Activated naive CD4-positive, alpha-beta T cell treated with anti-CD3 and anti-CD28 coated beads for 36 hours (primary cell): ENCODE measurements at regions not wholly inside any gene's neighbourhood (a gene's known extent, or its start where the extent isn't known, plus 50 kb on each side); places are given as distances from the start of the nearest gene placed in this dataset.

Experiments used
- CTCF ChIA-PET: fragments of 350-600 bp; sonication (Branson Sonifier 250); formaldehyde crosslinking; loops from one replicate; lab custom pipeline; 2021; ENCODE audit warnings: antibody characterized with exemption; lab: Charles Lee
- DNase-seq: peaks from one replicate; pipeline ENCODE4 v3.0.0-alpha.2; 2020
- H3K27ac Mint-ChIP-seq: one replicate; pipeline ENCODE4 v1.8.0; 2021; ENCODE audit warnings: mild to moderate bottlenecking, mixed read lengths
- H3K27me3 Mint-ChIP-seq: one replicate; pipeline ENCODE4 v1.8.0; 2021; ENCODE audit warnings: low read depth, mixed read lengths
- H3K36me3 Mint-ChIP-seq: one replicate; pipeline ENCODE4 v1.8.0; 2021; ENCODE audit warnings: low read depth, mixed read lengths
- H3K4me1 Mint-ChIP-seq: one replicate; pipeline ENCODE4 v1.8.0; 2021; ENCODE audit warnings: low read depth, mixed read lengths
- H3K4me3 Mint-ChIP-seq: one replicate; pipeline ENCODE4 v1.8.0; 2021; ENCODE audit warnings: mild to moderate bottlenecking, moderate library complexity, mixed read lengths
- H3K9me3 Mint-ChIP-seq: one replicate; pipeline ENCODE4 v1.8.0; 2021; ENCODE audit warnings: mixed read lengths
- intact Hi-C: fragments of 100-400 bp; cut with micrococcal nuclease; formaldehyde crosslinking; loops from one replicate; pipeline ENCODE4 v1.15.1; 2023

DNA sequence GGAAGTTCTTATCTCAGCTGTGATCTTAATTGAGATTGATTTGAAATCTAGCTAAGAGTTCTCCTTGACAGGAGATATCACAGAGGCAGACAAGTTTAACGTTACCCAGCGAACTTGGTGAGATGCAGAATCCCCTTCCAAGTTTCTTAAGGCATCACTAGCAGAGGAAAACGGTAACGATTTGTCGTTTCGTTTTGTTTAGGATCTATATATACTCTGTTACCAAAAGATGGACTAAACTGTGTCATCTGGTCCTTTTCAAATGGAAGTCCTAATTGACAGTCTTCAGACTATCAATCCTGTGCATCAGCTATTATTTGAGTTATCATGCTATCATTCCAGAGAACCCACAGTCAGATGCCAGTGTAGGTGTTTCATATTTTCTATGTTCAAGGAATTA is 316.7 kb upstream of the SORCS1 start:
- H3K27ac Mint-ChIP-seq: no peak overlapping the region
- H3K4me1 Mint-ChIP-seq: no peaks in the 10 kb centered on the region
- no peaks in the 10 kb centered on the region for H3K36me3 Mint-ChIP-seq
- no peak for DNase-seq
- intact Hi-C loops: no loop called here
- CTCF ChIA-PET: interaction anchor here (0.6 kb wide), 1 partner anchor 719 kb away, joined by 3 read pairs; no protein-coding TSS in a partner anchor
- H3K4me3 Mint-ChIP-seq: no peak overlapping the region
- no peaks in the 10 kb centered on the region for H3K27me3 Mint-ChIP-seq
- peaks cover 3% of the 10 kb centered on the region for H3K9me3 Mint-ChIP-seq

GRCh38 chr10:107480781-107481180 is 316.3 kb upstream of the SORCS1 start:
- H3K36me3 Mint-ChIP-seq: no peaks in the 10 kb centered on the region
- H3K27me3 Mint-ChIP-seq: no peaks in the 10 kb centered on the region
- DNase-seq: no peak
- H3K4me1 Mint-ChIP-seq: no peaks in the 10 kb centered on the region
- H3K9me3 Mint-ChIP-seq: peaks cover 3% of the 10 kb centered on the region
- no peak overlapping the region for H3K27ac Mint-ChIP-seq
- CTCF ChIA-PET: interaction anchor here (0.6 kb wide), 1 partner anchor 720 kb away, joined by 3 read pairs; no protein-coding TSS in a partner anchor
- no peak overlapping the region for H3K4me3 Mint-ChIP-seq
- intact Hi-C loops: no loop called here

GRCh38 chr10:107477266-107477665 is 312.8 kb upstream of the SORCS1 start:
- intact Hi-C loops: no loop called here
- CTCF ChIA-PET: no interaction called here
- DNase-seq: no peak
- Mint-ChIP-seq H3K4me1 (no peaks in the 10 kb centered on the region), H3K4me3 (no peak overlapping the region), H3K36me3 (no peaks in the 10 kb centered on the region), H3K27me3 (no peaks in the 10 kb centered on the region), H3K27ac (no peak overlapping the region), H3K9me3 (peaks cover 3% of the 10 kb centered on the region)

GRCh38 chr10:107476408-107476807 is 311.9 kb upstream of the SORCS1 start:
- CTCF ChIA-PET: no interaction called here
- H3K4me3 Mint-ChIP-seq: no peak overlapping the region
- no peak for DNase-seq
- H3K36me3 Mint-ChIP-seq: no peaks in the 10 kb centered on the region
- H3K27me3 Mint-ChIP-seq: no peaks in the 10 kb centered on the region
- intact Hi-C loops: no loop called here
- no peaks in the 10 kb centered on the region for H3K4me1 Mint-ChIP-seq
- H3K9me3 Mint-ChIP-seq: peaks cover 5% of the 10 kb centered on the region
- no peak overlapping the region for H3K27ac Mint-ChIP-seq

GRCh38 chr10:107474650-107475049 is 310.1 kb upstream of the SORCS1 start:
- intact Hi-C loops: no loop called here
- Mint-ChIP-seq H3K4me1 (no peaks in the 10 kb centered on the region), H3K36me3 (no peaks in the 10 kb centered on the region), H3K27me3 (no peaks in the 10 kb centered on the region), H3K9me3 (peaks cover 9% of the 10 kb centered on the region), H3K27ac (no peak overlapping the region), H3K4me3 (no peak overlapping the region)
- DNase-seq: no peak
- CTCF ChIA-PET: no interaction called here

- CTCF ChIA-PET: no interaction called here
- H3K36me3 Mint-ChIP-seq: no peaks in the 10 kb centered on the region
These were observed 308.7 kb upstream of the SORCS1 start for GRCh38 chr10:107473225-107473624.

GRCh38 chr10:107471911-107472310 is 307.4 kb upstream of the SORCS1 start:
- intact Hi-C loops: no loop called here
- Mint-ChIP-seq H3K4me3 (no peak overlapping the region), H3K36me3 (no peaks in the 10 kb centered on the region), H3K9me3 (peaks cover 9% of the 10 kb centered on the region), H3K27ac (no peak overlapping the region), H3K27me3 (no peaks in the 10 kb centered on the region), H3K4me1 (no peaks in the 10 kb centered on the region)
- no peak for DNase-seq
- CTCF ChIA-PET: no interaction called here

More at GRCh38 chr10:107473225-107473624, 308.7 kb upstream of the SORCS1 start:
- H3K9me3 Mint-ChIP-seq: peaks cover 9% of the 10 kb centered on the region
- H3K4me1 Mint-ChIP-seq: no peaks in the 10 kb centered on the region
- no peaks in the 10 kb centered on the region for H3K27me3 Mint-ChIP-seq
- H3K27ac Mint-ChIP-seq: no peak overlapping the region
- no peak overlapping the region for H3K4me3 Mint-ChIP-seq
- intact Hi-C loops: no loop called here
- DNase-seq: no peak

DNA sequence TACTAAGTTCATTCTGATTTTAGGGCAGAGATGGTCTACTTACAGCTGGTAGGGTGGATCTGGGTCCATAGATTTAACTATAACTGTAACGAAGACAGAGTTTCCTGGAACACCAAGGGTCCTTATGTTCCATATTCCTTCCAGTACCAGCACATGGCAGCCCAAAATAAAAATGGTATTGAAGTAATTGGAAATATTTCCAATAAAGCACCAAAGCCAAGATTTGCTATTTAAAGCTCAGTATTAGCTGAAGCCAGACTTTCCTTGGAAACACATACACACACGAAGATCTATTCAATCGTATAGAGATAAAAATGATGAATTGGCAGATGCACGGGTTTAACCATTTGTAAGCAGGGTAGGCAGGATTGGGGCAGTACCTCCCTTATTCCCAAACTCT is 289.1 kb upstream of the SORCS1 start:
- no peak overlapping the region for H3K27ac Mint-ChIP-seq
- no peaks in the 10 kb centered on the region for H3K4me1 Mint-ChIP-seq
- intact Hi-C loops: no loop called here
- CTCF ChIA-PET: no interaction called here
- H3K4me3 Mint-ChIP-seq: no peak overlapping the region
- H3K9me3 Mint-ChIP-seq: peaks cover 2% of the 10 kb centered on the region
- no peaks in the 10 kb centered on the region for H3K36me3 Mint-ChIP-seq
- DNase-seq: no peak
- no peaks in the 10 kb centered on the region for H3K27me3 Mint-ChIP-seq

DNA sequence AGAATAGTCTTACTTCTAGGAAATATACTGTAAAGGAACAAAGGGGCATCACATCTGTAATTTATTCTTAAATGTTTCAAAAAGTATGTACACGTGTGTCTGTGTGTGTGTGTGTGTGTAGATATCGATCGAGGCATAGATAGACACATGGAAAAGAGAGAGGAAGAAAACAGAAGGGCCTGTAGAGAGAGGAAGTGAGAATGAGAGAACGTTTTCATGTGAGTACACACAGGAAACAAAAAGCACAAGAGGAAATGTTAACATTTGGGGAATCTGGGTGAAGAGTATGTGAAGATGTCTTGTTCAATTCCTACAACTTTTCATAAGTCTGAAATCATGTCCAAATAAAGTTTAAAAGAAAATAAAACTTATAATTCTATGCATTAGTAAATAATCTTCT is 286.5 kb upstream of the SORCS1 start:
- intact Hi-C loops: no loop called here
- H3K9me3 Mint-ChIP-seq: peaks cover 1% of the 10 kb centered on the region
- H3K4me3 Mint-ChIP-seq: no peak overlapping the region
- H3K4me1 Mint-ChIP-seq: no peaks in the 10 kb centered on the region
- no peak for DNase-seq
- no peaks in the 10 kb centered on the region for H3K36me3 Mint-ChIP-seq
- no peak overlapping the region for H3K27ac Mint-ChIP-seq
- no peaks in the 10 kb centered on the region for H3K27me3 Mint-ChIP-seq
- CTCF ChIA-PET: no interaction called here

DNA sequence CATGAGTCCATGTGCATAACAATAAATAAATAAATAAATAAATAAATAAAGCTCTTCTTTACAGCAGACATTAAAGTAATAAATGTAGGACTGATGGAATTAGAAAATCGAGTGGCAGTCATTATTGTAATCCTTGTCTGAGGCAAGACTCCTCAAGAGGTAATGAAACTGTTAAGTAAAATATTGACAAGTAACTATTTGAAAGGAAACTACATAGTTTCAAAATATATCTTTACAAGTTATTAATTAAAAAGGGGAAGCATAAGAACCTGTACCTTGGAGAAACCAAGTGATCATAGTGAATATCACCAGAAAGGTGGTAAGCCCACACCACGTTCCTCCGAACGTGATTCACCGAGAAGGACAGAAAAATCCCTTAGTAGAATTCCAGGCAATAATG is 285.6 kb upstream of the SORCS1 start:
- no peak overlapping the region for H3K4me3 Mint-ChIP-seq
- H3K4me1 Mint-ChIP-seq: no peaks in the 10 kb centered on the region
- DNase-seq: no peak
- intact Hi-C loops: no loop called here
- no peaks in the 10 kb centered on the region for H3K36me3 Mint-ChIP-seq
- peaks cover 1% of the 10 kb centered on the region for H3K9me3 Mint-ChIP-seq
- no peaks in the 10 kb centered on the region for H3K27me3 Mint-ChIP-seq
- CTCF ChIA-PET: no interaction called here
- no peak overlapping the region for H3K27ac Mint-ChIP-seq

GRCh38 chr10:107444443-107444842 is 279.9 kb upstream of the SORCS1 start:
- CTCF ChIA-PET: interaction anchor here (1.4 kb wide), 1 partner anchor 10 kb away, joined by 3 read pairs; no protein-coding TSS in a partner anchor
- Mint-ChIP-seq H3K27ac (no peak overlapping the region), H3K36me3 (no peaks in the 10 kb centered on the region), H3K27me3 (no peaks in the 10 kb centered on the region), H3K9me3 (peaks cover 13% of the 10 kb centered on the region), H3K4me3 (no peak overlapping the region), H3K4me1 (no peaks in the 10 kb centered on the region)
- no peak for DNase-seq
- intact Hi-C loops: no loop called here

DNA sequence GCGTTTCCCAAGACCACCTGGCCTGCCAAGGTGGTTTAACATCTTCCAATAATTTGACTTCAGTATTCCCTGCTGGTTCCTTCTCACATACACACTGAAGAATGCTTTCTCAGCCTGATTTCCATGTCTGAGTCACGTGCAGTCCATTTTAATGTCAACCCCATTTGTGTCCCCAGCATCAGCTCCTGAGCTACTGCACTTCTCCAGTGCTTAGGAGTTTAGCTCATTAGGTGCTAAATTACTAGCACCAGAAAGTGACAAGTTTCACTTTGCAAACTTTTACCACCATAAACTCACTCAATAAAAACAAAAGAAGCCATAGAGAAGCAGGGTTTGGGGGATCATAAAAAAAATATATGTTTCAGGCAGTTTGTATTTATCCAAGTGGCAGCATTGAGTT is 279.3 kb upstream of the SORCS1 start:
- Mint-ChIP-seq H3K36me3 (no peaks in the 10 kb centered on the region), H3K4me3 (no peak overlapping the region), H3K9me3 (peaks cover 13% of the 10 kb centered on the region), H3K27me3 (no peaks in the 10 kb centered on the region), H3K4me1 (no peaks in the 10 kb centered on the region), H3K27ac (no peak overlapping the region)
- intact Hi-C loops: no loop called here
- DNase-seq: no peak
- CTCF ChIA-PET: no interaction called here

DNA sequence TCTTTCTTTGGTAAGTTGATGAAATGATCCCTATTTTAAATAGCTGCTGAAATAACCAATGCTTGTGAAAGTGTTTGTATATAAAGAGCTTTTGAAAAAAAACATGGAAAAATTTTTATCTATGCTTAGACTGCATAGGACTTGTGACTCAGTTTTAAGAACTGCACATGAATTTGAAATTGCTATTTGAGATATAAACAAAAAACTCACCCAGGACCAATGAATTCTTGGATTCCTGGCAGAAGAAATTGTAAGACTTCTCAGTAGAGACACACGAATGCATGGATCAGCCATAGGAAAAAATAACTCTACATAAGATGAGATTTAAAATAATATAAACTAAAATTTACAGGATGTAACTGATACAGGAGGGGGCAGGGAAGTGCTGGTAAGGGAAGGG is 278.8 kb upstream of the SORCS1 start:
- Mint-ChIP-seq H3K4me1 (no peaks in the 10 kb centered on the region), H3K36me3 (no peaks in the 10 kb centered on the region), H3K4me3 (no peak overlapping the region), H3K27me3 (no peaks in the 10 kb centered on the region), H3K27ac (no peak overlapping the region), H3K9me3 (peaks cover 13% of the 10 kb centered on the region)
- CTCF ChIA-PET: no interaction called here
- intact Hi-C loops: no loop called here
- DNase-seq: no peak
